BE2C (cell line): ENCODE measurements at regions not wholly inside any gene's neighbourhood (a gene's known extent, or its start where the extent isn't known, plus 50 kb on each side); places are given as distances from the start of the nearest gene placed in this dataset.

Source experiments
- DNase-seq: peaks from one replicate; pipeline ENCODE4 v3.0.0-alpha.2; 2020
- H3K27me3 ChIP-seq: fragments of 250-450 bp; sonication (Bioruptor Pico); 2 replicates; pipeline ENCODE4 v1.5.1; 2020; ENCODE audit warnings: mild to moderate bottlenecking
- H3K36me3 ChIP-seq: fragments of 250-450 bp; sonication (Bioruptor Pico); 2 replicates; pipeline ENCODE4 v1.5.1; 2020; ENCODE audit warnings: mild to moderate bottlenecking
- H3K4me1 ChIP-seq: fragments of 250-450 bp; sonication (Bioruptor Pico); 2 replicates; pipeline ENCODE4 v1.5.1; 2020
- H3K4me3 ChIP-seq: 2 replicates; pipeline ENCODE4 v1.5.1; 2011; ENCODE audit warnings: low read depth, low read length
- H3K9me3 ChIP-seq: fragments of 250-450 bp; sonication (Bioruptor Pico); 2 replicates; pipeline ENCODE4 v1.5.1; 2020
- CTCF ChIP-seq: IDR thresholded peaks from 2 replicates; pipeline ENCODE4 v1.5.1; 2012; ENCODE audit warnings: mild to moderate bottlenecking, low read depth, low read length

- no peaks in the 10 kb centered on the region for H3K9me3 ChIP-seq
- H3K36me3 ChIP-seq, result no peaks in the 10 kb centered on the region
- H3K4me1 ChIP-seq, result no peaks in the 10 kb centered on the region
- no peak for TF ChIP-seq CTCF
- peaks cover 24% of the 10 kb centered on the region for H3K27me3 ChIP-seq
- DNase-seq, result no peak
- no peak overlapping the region for H3K4me3 ChIP-seq
Observed at GRCh38 chr2:236795861-236796219, 226.2 kb downstream of the ACKR3 start.

GRCh38 chr2:236796236-236796635 is 226.6 kb downstream of the ACKR3 start:
- peaks cover 20% of the 10 kb centered on the region for H3K27me3 ChIP-seq
- no peaks in the 10 kb centered on the region for H3K36me3 ChIP-seq
- no peaks in the 10 kb centered on the region for H3K9me3 ChIP-seq
- H3K4me3 ChIP-seq, result no peak overlapping the region
- no peaks in the 10 kb centered on the region for H3K4me1 ChIP-seq
- no peak for TF ChIP-seq CTCF
- no peak for DNase-seq

GRCh38 chr2:236797411-236797810 is 227.8 kb downstream of the ACKR3 start:
- Histone ChIP-seq H3K36me3 (no peaks in the 10 kb centered on the region), H3K4me1 (no peaks in the 10 kb centered on the region), H3K27me3 (peaks cover 12% of the 10 kb centered on the region), H3K4me3 (no peak overlapping the region), H3K9me3 (no peaks in the 10 kb centered on the region)
- no peak for TF ChIP-seq CTCF
- no peak for DNase-seq

- H3K9me3 ChIP-seq, result no peaks in the 10 kb centered on the region
- no peaks in the 10 kb centered on the region for H3K36me3 ChIP-seq
- H3K4me1 ChIP-seq, result no peaks in the 10 kb centered on the region
- no peak for TF ChIP-seq CTCF
- H3K4me3 ChIP-seq, result no peak overlapping the region
- no peak for DNase-seq
- H3K27me3 ChIP-seq, result peaks cover 16% of the 10 kb centered on the region
Observed at GRCh38 chr2:236798491-236798890, 228.9 kb downstream of the ACKR3 start.

- no peaks in the 10 kb centered on the region for H3K36me3 ChIP-seq
- DNase-seq, result no peak
- H3K27me3 ChIP-seq, result peaks cover 18% of the 10 kb centered on the region
- TF ChIP-seq CTCF, result no peak
- H3K4me3 ChIP-seq, result no peak overlapping the region
- no peaks in the 10 kb centered on the region for H3K4me1 ChIP-seq
- no peaks in the 10 kb centered on the region for H3K9me3 ChIP-seq
Observed at GRCh38 chr2:236799391-236800026, 229.9 kb downstream of the ACKR3 start.

GRCh38 chr2:236802862-236803261 is 233.2 kb downstream of the ACKR3 start:
- no peaks in the 10 kb centered on the region for H3K4me1 ChIP-seq
- DNase-seq, result no peak
- no peak for TF ChIP-seq CTCF
- H3K27me3 ChIP-seq, result peaks cover 11% of the 10 kb centered on the region
- H3K9me3 ChIP-seq, result no peaks in the 10 kb centered on the region
- H3K36me3 ChIP-seq, result no peaks in the 10 kb centered on the region
- H3K4me3 ChIP-seq, result no peak overlapping the region
